ENCODE measurements at regions not wholly inside any gene's neighbourhood (a gene's known extent, or its start where the extent isn't known, plus 50 kb on each side); places are given as distances from the start of the nearest gene placed in this dataset.

DNA sequence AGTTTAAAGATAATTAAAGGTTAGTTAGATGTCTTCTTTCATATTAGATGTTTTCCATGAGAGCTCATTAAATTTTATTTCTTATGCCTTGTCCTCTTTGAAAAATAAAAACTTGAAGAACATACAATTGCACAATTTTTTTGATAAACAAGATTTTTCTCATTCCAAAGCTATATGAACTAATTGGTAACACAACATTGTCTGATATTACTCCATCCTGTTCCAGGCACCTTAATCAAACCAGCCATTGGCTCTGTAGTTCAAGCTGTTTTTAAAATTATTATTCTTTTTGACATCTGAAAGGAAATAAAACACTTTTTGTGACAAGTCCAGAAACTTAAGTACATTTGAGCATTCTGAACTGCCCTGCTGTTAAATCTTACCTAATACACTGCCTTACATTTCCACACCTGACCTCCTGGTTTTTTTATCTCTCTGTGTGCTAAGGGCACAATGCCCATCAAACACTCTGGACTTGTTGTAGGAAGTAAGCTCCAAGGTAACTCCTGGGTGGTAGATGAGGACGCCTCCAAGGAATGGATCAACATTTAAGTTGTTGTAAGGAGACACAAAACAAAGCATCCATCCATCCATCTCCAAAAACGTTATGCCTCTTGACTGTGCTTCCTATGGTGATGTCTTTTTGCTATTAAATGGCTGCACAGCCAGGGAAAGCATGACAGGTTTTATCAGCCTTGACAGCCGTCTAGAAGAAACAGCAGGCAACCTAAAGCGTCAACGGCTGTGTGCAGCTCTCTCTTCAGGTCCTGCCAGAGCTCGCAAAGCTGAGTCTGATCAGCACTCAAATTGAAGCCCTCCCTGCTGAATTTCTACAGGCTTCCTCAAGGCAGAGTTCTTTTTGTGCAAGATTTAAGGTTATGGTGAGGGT lies 449.9 kb upstream of the FLRT2 start:
- H3K9me2 ChIP-seq (ENCODE audit: insufficient read depth) = 0 out of 2 replicates have a peak, but pooled peaks cover 3% of the 10 kb centered on the region

More for the DNA sequence above, 449.9 kb upstream of the FLRT2 start:
- no peaks in the 10 kb centered on the region for H3K4me1 ChIP-seq (ENCODE audit: insufficient read depth)
- H3K27ac ChIP-seq (ENCODE audit: low read depth) = no peak overlapping the region
- Mint-ChIP-seq H3K36me3 (ENCODE audit: low read depth) (no peaks in the 10 kb centered on the region), H3K9me3 (no peaks in the 10 kb centered on the region), H3K4me3 (no peak overlapping the region), H3K27ac (no peak overlapping the region), H3K27me3 (ENCODE audit: insufficient read depth, low read depth, poor library complexity) (peaks cover 6% of the 10 kb centered on the region), H3K4me1 (no peaks in the 10 kb centered on the region)
- H3K27me3 ChIP-seq (ENCODE audit: insufficient read depth) = no peaks in the 10 kb centered on the region
- no peaks in the 10 kb centered on the region for H3K79me2 ChIP-seq (replicated peaks; ENCODE audit: insufficient read depth)
- ATAC-seq (no peak), DNase-seq (ENCODE audit: low spot score) (no peak)
- no peaks in the 10 kb centered on the region for H3F3A ChIP-seq (replicated peaks; ENCODE audit: low read depth)
- no peaks in the 10 kb centered on the region for H3K36me3 ChIP-seq (ENCODE audit: insufficient read depth)
- no peaks in the 10 kb centered on the region for H4K20me1 ChIP-seq (replicated peaks; ENCODE audit: insufficient read depth)
- no peak overlapping the region for H3K4me3 ChIP-seq
- no peak overlapping the region for H2AFZ ChIP-seq
- TF ChIP-seq STAT1 (IDR thresholded peaks at IDR 0.05; ENCODE audit: unreplicated experiment) (no peak), ETS1 (IDR thresholded peaks at IDR 0.05) (no peak), NANOG (IDR thresholded peaks at IDR 0.05; ENCODE audit: borderline replicate concordance) (no peak), JUNB (IDR thresholded peaks at IDR 0.05; ENCODE audit: unreplicated experiment) (no peak), ZNF331 (CRISPR knock-in tag; IDR thresholded peaks at IDR 0.05; ENCODE audit: low read depth) (no peak), CREB1 (CRISPR knock-in tag; IDR thresholded peaks at IDR 0.05; ENCODE audit: low read depth) (no peak), EZH2 (IDR thresholded peaks at IDR 0.05; ENCODE audit: low read depth, unreplicated experiment) (no peak), POLR2AphosphoS5 (IDR thresholded peaks at IDR 0.05; ENCODE audit: low read depth) (no peak), EZH2phosphoT487 (IDR thresholded peaks at IDR 0.05; ENCODE audit: unreplicated experiment) (no peak)
- TF ChIP-seq, protein P1, sequence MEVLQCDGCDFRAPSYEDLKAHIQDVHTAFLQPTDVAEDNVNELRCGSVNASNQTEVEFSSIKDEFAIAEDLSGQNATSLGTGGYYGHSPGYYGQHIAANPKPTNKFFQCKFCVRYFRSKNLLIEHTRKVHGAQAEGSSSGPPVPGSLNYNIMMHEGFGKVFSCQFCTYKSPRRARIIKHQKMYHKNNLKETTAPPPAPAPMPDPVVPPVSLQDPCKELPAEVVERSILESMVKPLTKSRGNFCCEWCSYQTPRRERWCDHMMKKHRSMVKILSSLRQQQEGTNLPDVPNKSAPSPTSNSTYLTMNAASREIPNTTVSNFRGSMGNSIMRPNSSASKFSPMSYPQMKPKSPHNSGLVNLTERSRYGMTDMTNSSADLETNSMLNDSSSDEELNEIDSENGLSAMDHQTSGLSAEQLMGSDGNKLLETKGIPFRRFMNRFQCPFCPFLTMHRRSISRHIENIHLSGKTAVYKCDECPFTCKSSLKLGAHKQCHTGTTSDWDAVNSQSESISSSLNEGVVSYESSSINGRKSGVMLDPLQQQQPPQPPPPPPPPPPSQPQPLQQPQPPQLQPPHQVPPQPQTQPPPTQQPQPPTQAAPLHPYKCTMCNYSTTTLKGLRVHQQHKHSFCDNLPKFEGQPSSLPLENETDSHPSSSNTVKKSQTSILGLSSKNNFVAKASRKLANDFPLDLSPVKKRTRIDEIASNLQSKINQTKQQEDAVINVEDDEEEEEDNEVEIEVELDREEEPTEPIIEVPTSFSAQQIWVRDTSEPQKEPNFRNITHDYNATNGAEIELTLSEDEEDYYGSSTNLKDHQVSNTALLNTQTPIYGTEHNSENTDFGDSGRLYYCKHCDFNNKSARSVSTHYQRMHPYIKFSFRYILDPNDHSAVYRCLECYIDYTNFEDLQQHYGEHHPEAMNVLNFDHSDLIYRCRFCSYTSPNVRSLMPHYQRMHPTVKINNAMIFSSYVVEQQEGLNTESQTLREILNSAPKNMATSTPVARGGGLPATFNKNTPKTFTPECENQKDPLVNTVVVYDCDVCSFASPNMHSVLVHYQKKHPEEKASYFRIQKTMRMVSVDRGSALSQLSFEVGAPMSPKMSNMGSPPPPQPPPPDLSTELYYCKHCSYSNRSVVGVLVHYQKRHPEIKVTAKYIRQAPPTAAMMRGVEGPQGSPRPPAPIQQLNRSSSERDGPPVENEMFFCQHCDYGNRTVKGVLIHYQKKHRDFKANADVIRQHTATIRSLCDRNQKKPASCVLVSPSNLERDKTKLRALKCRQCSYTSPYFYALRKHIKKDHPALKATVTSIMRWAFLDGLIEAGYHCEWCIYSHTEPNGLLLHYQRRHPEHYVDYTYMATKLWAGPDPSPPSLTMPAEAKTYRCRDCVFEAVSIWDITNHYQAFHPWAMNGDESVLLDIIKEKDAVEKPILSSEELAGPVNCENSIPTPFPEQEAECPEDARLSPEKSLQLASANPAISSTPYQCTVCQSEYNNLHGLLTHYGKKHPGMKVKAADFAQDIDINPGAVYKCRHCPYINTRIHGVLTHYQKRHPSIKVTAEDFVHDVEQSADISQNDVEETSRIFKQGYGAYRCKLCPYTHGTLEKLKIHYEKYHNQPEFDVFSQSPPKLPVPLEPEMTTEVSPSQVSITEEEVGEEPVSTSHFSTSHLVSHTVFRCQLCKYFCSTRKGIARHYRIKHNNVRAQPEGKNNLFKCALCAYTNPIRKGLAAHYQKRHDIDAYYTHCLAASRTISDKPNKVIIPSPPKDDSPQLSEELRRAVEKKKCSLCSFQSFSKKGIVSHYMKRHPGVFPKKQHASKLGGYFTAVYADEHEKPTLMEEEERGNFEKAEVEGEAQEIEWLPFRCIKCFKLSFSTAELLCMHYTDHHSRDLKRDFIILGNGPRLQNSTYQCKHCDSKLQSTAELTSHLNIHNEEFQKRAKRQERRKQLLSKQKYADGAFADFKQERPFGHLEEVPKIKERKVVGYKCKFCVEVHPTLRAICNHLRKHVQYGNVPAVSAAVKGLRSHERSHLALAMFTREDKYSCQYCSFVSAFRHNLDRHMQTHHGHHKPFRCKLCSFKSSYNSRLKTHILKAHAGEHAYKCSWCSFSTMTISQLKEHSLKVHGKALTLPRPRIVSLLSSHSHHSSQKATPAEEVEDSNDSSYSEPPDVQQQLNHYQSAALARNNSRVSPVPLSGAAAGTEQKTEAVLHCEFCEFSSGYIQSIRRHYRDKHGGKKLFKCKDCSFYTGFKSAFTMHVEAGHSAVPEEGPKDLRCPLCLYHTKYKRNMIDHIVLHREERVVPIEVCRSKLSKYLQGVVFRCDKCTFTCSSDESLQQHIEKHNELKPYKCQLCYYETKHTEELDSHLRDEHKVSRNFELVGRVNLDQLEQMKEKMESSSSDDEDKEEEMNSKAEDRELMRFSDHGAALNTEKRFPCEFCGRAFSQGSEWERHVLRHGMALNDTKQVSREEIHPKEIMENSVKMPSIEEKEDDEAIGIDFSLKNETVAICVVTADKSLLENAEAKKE (CRISPR knock-in tag; IDR thresholded peaks at IDR 0.05) = no peak
- TF ChIP-seq, protein P2, sequence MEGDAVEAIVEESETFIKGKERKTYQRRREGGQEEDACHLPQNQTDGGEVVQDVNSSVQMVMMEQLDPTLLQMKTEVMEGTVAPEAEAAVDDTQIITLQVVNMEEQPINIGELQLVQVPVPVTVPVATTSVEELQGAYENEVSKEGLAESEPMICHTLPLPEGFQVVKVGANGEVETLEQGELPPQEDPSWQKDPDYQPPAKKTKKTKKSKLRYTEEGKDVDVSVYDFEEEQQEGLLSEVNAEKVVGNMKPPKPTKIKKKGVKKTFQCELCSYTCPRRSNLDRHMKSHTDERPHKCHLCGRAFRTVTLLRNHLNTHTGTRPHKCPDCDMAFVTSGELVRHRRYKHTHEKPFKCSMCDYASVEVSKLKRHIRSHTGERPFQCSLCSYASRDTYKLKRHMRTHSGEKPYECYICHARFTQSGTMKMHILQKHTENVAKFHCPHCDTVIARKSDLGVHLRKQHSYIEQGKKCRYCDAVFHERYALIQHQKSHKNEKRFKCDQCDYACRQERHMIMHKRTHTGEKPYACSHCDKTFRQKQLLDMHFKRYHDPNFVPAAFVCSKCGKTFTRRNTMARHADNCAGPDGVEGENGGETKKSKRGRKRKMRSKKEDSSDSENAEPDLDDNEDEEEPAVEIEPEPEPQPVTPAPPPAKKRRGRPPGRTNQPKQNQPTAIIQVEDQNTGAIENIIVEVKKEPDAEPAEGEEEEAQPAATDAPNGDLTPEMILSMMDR (conservative IDR thresholded peaks at IDR 0.05; ENCODE audit: low read depth in 2 of 2) = no peak
- TF ChIP-seq, protein P3, sequence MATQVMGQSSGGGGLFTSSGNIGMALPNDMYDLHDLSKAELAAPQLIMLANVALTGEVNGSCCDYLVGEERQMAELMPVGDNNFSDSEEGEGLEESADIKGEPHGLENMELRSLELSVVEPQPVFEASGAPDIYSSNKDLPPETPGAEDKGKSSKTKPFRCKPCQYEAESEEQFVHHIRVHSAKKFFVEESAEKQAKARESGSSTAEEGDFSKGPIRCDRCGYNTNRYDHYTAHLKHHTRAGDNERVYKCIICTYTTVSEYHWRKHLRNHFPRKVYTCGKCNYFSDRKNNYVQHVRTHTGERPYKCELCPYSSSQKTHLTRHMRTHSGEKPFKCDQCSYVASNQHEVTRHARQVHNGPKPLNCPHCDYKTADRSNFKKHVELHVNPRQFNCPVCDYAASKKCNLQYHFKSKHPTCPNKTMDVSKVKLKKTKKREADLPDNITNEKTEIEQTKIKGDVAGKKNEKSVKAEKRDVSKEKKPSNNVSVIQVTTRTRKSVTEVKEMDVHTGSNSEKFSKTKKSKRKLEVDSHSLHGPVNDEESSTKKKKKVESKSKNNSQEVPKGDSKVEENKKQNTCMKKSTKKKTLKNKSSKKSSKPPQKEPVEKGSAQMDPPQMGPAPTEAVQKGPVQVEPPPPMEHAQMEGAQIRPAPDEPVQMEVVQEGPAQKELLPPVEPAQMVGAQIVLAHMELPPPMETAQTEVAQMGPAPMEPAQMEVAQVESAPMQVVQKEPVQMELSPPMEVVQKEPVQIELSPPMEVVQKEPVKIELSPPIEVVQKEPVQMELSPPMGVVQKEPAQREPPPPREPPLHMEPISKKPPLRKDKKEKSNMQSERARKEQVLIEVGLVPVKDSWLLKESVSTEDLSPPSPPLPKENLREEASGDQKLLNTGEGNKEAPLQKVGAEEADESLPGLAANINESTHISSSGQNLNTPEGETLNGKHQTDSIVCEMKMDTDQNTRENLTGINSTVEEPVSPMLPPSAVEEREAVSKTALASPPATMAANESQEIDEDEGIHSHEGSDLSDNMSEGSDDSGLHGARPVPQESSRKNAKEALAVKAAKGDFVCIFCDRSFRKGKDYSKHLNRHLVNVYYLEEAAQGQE (IDR thresholded peaks at IDR 0.05; ENCODE audit: unreplicated experiment) = no peak
- H3K4me2 ChIP-seq = no peak overlapping the region

Measured in GM23338 (cell line).